Activated CD4-positive, alpha-beta memory T cell treated with anti-CD3 and anti-CD28 coated beads, Interleukin-2, amount 10 ng/mL, durations not matched to agents 7 days and 5 days (primary cell): ENCODE measurements at regions not wholly inside any gene's neighbourhood (a gene's known extent, or its start where the extent isn't known, plus 50 kb on each side); places are given as distances from the start of the nearest gene placed in this dataset.

ENCODE experiments used
- CTCF ChIA-PET: fragments of 350-600 bp; sonication (Branson Sonifier 250); formaldehyde crosslinking; loops from one replicate; lab custom pipeline; 2021; ENCODE audit warnings: antibody characterized with exemption, inconsistent platforms; lab: Charles Lee
- POLR2A ChIA-PET: fragments of 350-600 bp; sonication (Branson Sonifier 250); formaldehyde crosslinking; loops from one replicate; lab custom pipeline; 2021; ENCODE audit warnings: antibody characterized with exemption; lab: Charles Lee
- DNase-seq: peaks from one replicate; pipeline ENCODE4 v3.0.0-alpha.2; 2020
- H3K27ac Mint-ChIP-seq: one replicate; pipeline ENCODE4 v1.8.0; 2021; ENCODE audit warnings: mild to moderate bottlenecking, mixed read lengths
- H3K27me3 Mint-ChIP-seq: one replicate; pipeline ENCODE4 v1.8.0; 2021; ENCODE audit warnings: mixed read lengths
- H3K36me3 Mint-ChIP-seq: one replicate; pipeline ENCODE4 v1.8.0; 2021; ENCODE audit warnings: low read depth, mixed read lengths
- H3K4me1 Mint-ChIP-seq: one replicate; pipeline ENCODE4 v1.8.0; 2021; ENCODE audit warnings: mixed read lengths
- H3K4me3 Mint-ChIP-seq: one replicate; pipeline ENCODE4 v1.8.0; 2021; ENCODE audit warnings: mild to moderate bottlenecking, mixed read lengths
- H3K9me3 Mint-ChIP-seq: one replicate; pipeline ENCODE4 v1.8.0; 2021; ENCODE audit warnings: mixed read lengths

- H3K4me1 Mint-ChIP-seq, result peaks cover 5% of the 10 kb centered on the region
- H3K4me3 Mint-ChIP-seq, result no peak overlapping the region
- CTCF ChIA-PET, result no interaction called here
- no peaks in the 10 kb centered on the region for H3K36me3 Mint-ChIP-seq
- H3K9me3 Mint-ChIP-seq, result peaks cover 7% of the 10 kb centered on the region
- peaks cover 11% of the 10 kb centered on the region for H3K27me3 Mint-ChIP-seq
- H3K27ac Mint-ChIP-seq, result no peak overlapping the region
- POLR2A ChIA-PET, result no interaction called here
- no peak for DNase-seq
These were observed 60.0 kb downstream of the NRN1 start for GRCh38 chr6:5946701-5947100.

GRCh38 chr6:5946181-5946580, 60.5 kb downstream of the NRN1 start:
- H3K27ac Mint-ChIP-seq, result no peak overlapping the region
- H3K4me1 Mint-ChIP-seq, result peaks cover 5% of the 10 kb centered on the region
- H3K4me3 Mint-ChIP-seq, result no peak overlapping the region
- peaks cover 9% of the 10 kb centered on the region for H3K27me3 Mint-ChIP-seq
- no peak for DNase-seq
- H3K36me3 Mint-ChIP-seq, result no peaks in the 10 kb centered on the region
- ChIA-PET CTCF (no interaction called here), POLR2A (no interaction called here)
- peaks cover 7% of the 10 kb centered on the region for H3K9me3 Mint-ChIP-seq

GRCh38 chr6:5943591-5943990, 63.1 kb downstream of the NRN1 start:
- ChIA-PET POLR2A (no interaction called here), CTCF (no interaction called here)
- Mint-ChIP-seq H3K27me3 (peaks cover 9% of the 10 kb centered on the region), H3K4me3 (no peak overlapping the region), H3K9me3 (peaks cover 7% of the 10 kb centered on the region), H3K36me3 (no peaks in the 10 kb centered on the region), H3K27ac (no peak overlapping the region), H3K4me1 (peaks cover 5% of the 10 kb centered on the region)
- DNase-seq, result no peak

GRCh38 chr6:5942591-5942990, 64.1 kb downstream of the NRN1 start:
- ChIA-PET POLR2A (no interaction called here), CTCF (interaction anchor here (0.6 kb wide), 1 partner anchor 14 kb away, joined by 3 read pairs; no protein-coding TSS in a partner anchor)
- H3K9me3 Mint-ChIP-seq, result peaks cover 7% of the 10 kb centered on the region
- no peak overlapping the region for H3K4me3 Mint-ChIP-seq
- no peak overlapping the region for H3K27ac Mint-ChIP-seq
- no peak for DNase-seq
- peaks cover 9% of the 10 kb centered on the region for H3K27me3 Mint-ChIP-seq
- H3K36me3 Mint-ChIP-seq, result no peaks in the 10 kb centered on the region
- H3K4me1 Mint-ChIP-seq, result peaks cover 5% of the 10 kb centered on the region

GRCh38 chr6:5941188-5941587, 65.5 kb downstream of the NRN1 start:
- Mint-ChIP-seq H3K27ac (no peak overlapping the region), H3K36me3 (no peaks in the 10 kb centered on the region), H3K9me3 (peaks cover 7% of the 10 kb centered on the region), H3K4me3 (no peak overlapping the region), H3K27me3 (peaks cover 13% of the 10 kb centered on the region), H3K4me1 (peaks cover 5% of the 10 kb centered on the region)
- CTCF ChIA-PET, result no interaction called here
- no peak for DNase-seq
- POLR2A ChIA-PET, result no interaction called here

- H3K4me3 Mint-ChIP-seq, result no peak overlapping the region
- H3K36me3 Mint-ChIP-seq, result no peaks in the 10 kb centered on the region
- peaks cover 5% of the 10 kb centered on the region for H3K4me1 Mint-ChIP-seq
- H3K27ac Mint-ChIP-seq, result no peak overlapping the region
- POLR2A ChIA-PET, result no interaction called here
- peaks cover 27% of the 10 kb centered on the region for H3K27me3 Mint-ChIP-seq
- H3K9me3 Mint-ChIP-seq, result peaks cover 7% of the 10 kb centered on the region
- CTCF ChIA-PET, result no interaction called here
- no peak for DNase-seq
These were observed 67.8 kb downstream of the NRN1 start for GRCh38 chr6:5938934-5939333.

- H3K27ac Mint-ChIP-seq, result no peak overlapping the region
- H3K36me3 Mint-ChIP-seq, result no peaks in the 10 kb centered on the region
- peaks cover under 1% of the 10 kb centered on the region for H3K9me3 Mint-ChIP-seq
- H3K27me3 Mint-ChIP-seq, result peaks cover 23% of the 10 kb centered on the region
- CTCF ChIA-PET, result no interaction called here
- POLR2A ChIA-PET, result no interaction called here
- H3K4me1 Mint-ChIP-seq, result peaks cover 5% of the 10 kb centered on the region
- no peak for DNase-seq
- no peak overlapping the region for H3K4me3 Mint-ChIP-seq
These were observed 68.6 kb downstream of the NRN1 start for GRCh38 chr6:5937936-5938706.

- Mint-ChIP-seq H3K36me3 (no peaks in the 10 kb centered on the region), H3K9me3 (no peaks in the 10 kb centered on the region), H3K27me3 (peaks cover 29% of the 10 kb centered on the region), H3K4me3 (no peak overlapping the region), H3K27ac (no peak overlapping the region), H3K4me1 (peaks cover 2% of the 10 kb centered on the region)
- no peak for DNase-seq
- POLR2A ChIA-PET, result no interaction called here
- CTCF ChIA-PET, result no interaction called here
These were observed 69.4 kb downstream of the NRN1 start for GRCh38 chr6:5937169-5937909.

GRCh38 chr6:5936631-5937030, 70.1 kb downstream of the NRN1 start:
- H3K4me3 Mint-ChIP-seq, result no peak overlapping the region
- no peaks in the 10 kb centered on the region for H3K9me3 Mint-ChIP-seq
- no peaks in the 10 kb centered on the region for H3K36me3 Mint-ChIP-seq
- no peaks in the 10 kb centered on the region for H3K4me1 Mint-ChIP-seq
- peaks cover 34% of the 10 kb centered on the region for H3K27me3 Mint-ChIP-seq
- ChIA-PET POLR2A (no interaction called here), CTCF (no interaction called here)
- no peak overlapping the region for H3K27ac Mint-ChIP-seq
- no peak for DNase-seq

GRCh38 chr6:5936140-5936539, 70.6 kb downstream of the NRN1 start:
- POLR2A ChIA-PET, result no interaction called here
- no peaks in the 10 kb centered on the region for H3K9me3 Mint-ChIP-seq
- no peak for DNase-seq
- H3K36me3 Mint-ChIP-seq, result no peaks in the 10 kb centered on the region
- H3K4me1 Mint-ChIP-seq, result peaks cover 1% of the 10 kb centered on the region
- peaks cover 35% of the 10 kb centered on the region for H3K27me3 Mint-ChIP-seq
- no peak overlapping the region for H3K27ac Mint-ChIP-seq
- CTCF ChIA-PET, result no interaction called here
- no peak overlapping the region for H3K4me3 Mint-ChIP-seq

- H3K27ac Mint-ChIP-seq, result no peak overlapping the region
- peaks cover 18% of the 10 kb centered on the region for H3K4me1 Mint-ChIP-seq
- H3K9me3 Mint-ChIP-seq, result no peaks in the 10 kb centered on the region
- CTCF ChIA-PET, result no interaction called here
- H3K4me3 Mint-ChIP-seq, result no peak overlapping the region
- POLR2A ChIA-PET, result interaction anchor here (0.7 to 1.1 kb wide), 2 partner anchors 9 to 37 kb away, joined by 3 read pairs; no protein-coding TSS in a partner anchor
- peaks cover 28% of the 10 kb centered on the region for H3K27me3 Mint-ChIP-seq
- no peak for DNase-seq
- no peaks in the 10 kb centered on the region for H3K36me3 Mint-ChIP-seq
These were observed 75.8 kb downstream of the NRN1 start for GRCh38 chr6:5930968-5931367.

GRCh38 chr6:5930143-5930770, 76.5 kb downstream of the NRN1 start:
- Mint-ChIP-seq H3K27ac (no peak overlapping the region), H3K4me1 (peaks cover 18% of the 10 kb centered on the region), H3K36me3 (no peaks in the 10 kb centered on the region), H3K27me3 (peaks cover 24% of the 10 kb centered on the region), H3K9me3 (no peaks in the 10 kb centered on the region), H3K4me3 (no peak overlapping the region)
- ChIA-PET POLR2A (interaction anchor here (1.1 kb wide), 1 partner anchor 38 kb away, joined by 3 read pairs; no protein-coding TSS in a partner anchor), CTCF (no interaction called here)
- peak; percentile 25 for DNase-seq

- ChIA-PET CTCF (no interaction called here), POLR2A (no interaction called here)
- H3K36me3 Mint-ChIP-seq, result no peaks in the 10 kb centered on the region
- H3K27me3 Mint-ChIP-seq, result peaks cover 6% of the 10 kb centered on the region
- no peaks in the 10 kb centered on the region for H3K9me3 Mint-ChIP-seq
- no peaks in the 10 kb centered on the region for H3K4me1 Mint-ChIP-seq
- no peak overlapping the region for H3K27ac Mint-ChIP-seq
- H3K4me3 Mint-ChIP-seq, result no peak overlapping the region
- DNase-seq, result no peak
These were observed 82.9 kb downstream of the NRN1 start for GRCh38 chr6:5923840-5924239.
